Ascending aorta (tissue), 2 donors: ENCODE measurements at regions not wholly inside any gene's neighbourhood (a gene's known extent, or its start where the extent isn't known, plus 50 kb on each side); places are given as distances from the start of the nearest gene placed in this dataset.

Source experiments
- DNase-seq, 2 donors: peaks; one replicate each; pipeline ENCODE4 v3.0.0-alpha.2; 2019; ENCODE audit warnings: low spot score in 2 of 2
- H3K27ac ChIP-seq, 2 donors: fragments of 200-600 bp; sonication (generic); one replicate each; pipeline ENCODE4 v1.5.1; 2016 to 2017; ENCODE audit warnings: mild to moderate bottlenecking in 1 of 2
- H3K27me3 ChIP-seq: fragments of 200-600 bp; sonication (generic); one replicate; pipeline ENCODE4 v1.5.1; 2017
- H3K36me3 ChIP-seq, 2 donors: fragments of 200-600 bp; sonication (generic); one replicate each; pipeline ENCODE4 v1.5.1; 2016
- H3K4me1 ChIP-seq, 2 donors: fragments of 200-600 bp; sonication (generic); one replicate each; pipeline ENCODE4 v1.5.1; 2016 to 2017; ENCODE audit warnings: mild to moderate bottlenecking in 1 of 2
- H3K4me3 ChIP-seq, 2 donors: fragments of 200-600 bp; sonication (generic); one replicate each; pipeline ENCODE4 v1.5.1; 2016 to 2017; ENCODE audit warnings: mild to moderate bottlenecking in 1 of 2
- H3K9me3 ChIP-seq, 2 donors: fragments of 200-600 bp; sonication (generic); one replicate each; pipeline ENCODE4 v1.5.1; 2016
- intact Hi-C: fragments of 100-400 bp; cut with DNase I; formaldehyde crosslinking; loops from one replicate; pipeline ENCODE4 v1.15.1; 2023
- TF ChIP-seq, protein P1 (sequence below), 3 experiments: fragments of 200-600 bp in 2 of 3; fragments of 450-650 bp in 1 of 3; sonication (generic) in 2 of 3; IDR thresholded peaks; one replicate each; pipeline ENCODE4 v1.5.1; 2016 to 2019; ENCODE audit warnings: antibody characterized with exemption in 3 of 3, mild to moderate bottlenecking in 1 of 3, moderate library complexity in 1 of 3

GRCh38 chrX:13518126-13518525 is 51.3 kb upstream of the EGFL6 start:
- H3K9me3 ChIP-seq, result no peaks in the 10 kb centered on the region
- peaks cover 0 to 3% of the 10 kb centered on the region in 2 donors for H3K4me1 ChIP-seq
- DNase-seq, result no peak
- no peak overlapping the region for H3K27ac ChIP-seq
- H3K27me3 ChIP-seq, result no peaks in the 10 kb centered on the region
- TF ChIP-seq, protein P1, sequence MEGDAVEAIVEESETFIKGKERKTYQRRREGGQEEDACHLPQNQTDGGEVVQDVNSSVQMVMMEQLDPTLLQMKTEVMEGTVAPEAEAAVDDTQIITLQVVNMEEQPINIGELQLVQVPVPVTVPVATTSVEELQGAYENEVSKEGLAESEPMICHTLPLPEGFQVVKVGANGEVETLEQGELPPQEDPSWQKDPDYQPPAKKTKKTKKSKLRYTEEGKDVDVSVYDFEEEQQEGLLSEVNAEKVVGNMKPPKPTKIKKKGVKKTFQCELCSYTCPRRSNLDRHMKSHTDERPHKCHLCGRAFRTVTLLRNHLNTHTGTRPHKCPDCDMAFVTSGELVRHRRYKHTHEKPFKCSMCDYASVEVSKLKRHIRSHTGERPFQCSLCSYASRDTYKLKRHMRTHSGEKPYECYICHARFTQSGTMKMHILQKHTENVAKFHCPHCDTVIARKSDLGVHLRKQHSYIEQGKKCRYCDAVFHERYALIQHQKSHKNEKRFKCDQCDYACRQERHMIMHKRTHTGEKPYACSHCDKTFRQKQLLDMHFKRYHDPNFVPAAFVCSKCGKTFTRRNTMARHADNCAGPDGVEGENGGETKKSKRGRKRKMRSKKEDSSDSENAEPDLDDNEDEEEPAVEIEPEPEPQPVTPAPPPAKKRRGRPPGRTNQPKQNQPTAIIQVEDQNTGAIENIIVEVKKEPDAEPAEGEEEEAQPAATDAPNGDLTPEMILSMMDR (IDR thresholded peaks at IDR 0.05), result no peak
- no peaks in the 10 kb centered on the region for H3K36me3 ChIP-seq
- intact Hi-C loops, result no loop called here
- H3K4me3 ChIP-seq, result no peak overlapping the region

DNA sequence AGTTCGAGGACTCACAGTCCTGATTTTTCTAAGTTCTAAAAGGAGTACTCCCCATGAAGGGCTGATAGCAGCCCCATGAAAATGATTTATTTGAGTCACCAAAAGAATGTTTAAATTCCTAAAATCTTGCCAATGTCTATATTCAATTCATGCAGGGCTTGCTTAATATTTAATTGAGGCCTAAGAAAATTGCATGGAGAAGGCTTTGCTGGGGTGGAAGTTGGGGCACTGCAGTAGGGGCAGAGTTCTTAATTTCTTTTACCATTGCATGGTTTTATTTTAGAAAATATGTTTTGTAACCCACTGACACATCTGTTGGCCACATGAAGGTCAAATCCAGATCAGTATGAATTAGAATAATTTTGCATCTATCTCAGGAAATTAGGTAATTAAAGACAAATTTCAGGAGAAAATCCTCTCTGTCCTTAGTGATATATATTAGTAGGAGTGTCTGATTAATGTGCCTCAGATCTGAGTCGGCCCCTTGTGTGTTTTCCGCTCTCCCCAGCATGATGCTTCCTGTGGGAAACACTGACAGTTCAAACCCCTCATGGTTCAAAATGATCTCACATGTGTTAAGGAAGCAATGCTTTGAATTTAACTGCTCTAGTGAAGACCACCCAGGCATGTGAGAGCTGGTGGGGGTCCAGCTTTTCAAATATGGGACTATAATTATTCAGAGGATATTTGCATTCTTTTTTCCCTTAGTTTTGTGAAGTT is 54.0 kb upstream of the EGFL6 start:
- H3K36me3 ChIP-seq, result no peaks in the 10 kb centered on the region
- no peak overlapping the region for H3K27ac ChIP-seq
- H3K4me3 ChIP-seq, result no peak overlapping the region
- peaks cover 0 to 3% of the 10 kb centered on the region in 2 donors for H3K4me1 ChIP-seq
- intact Hi-C loops, result no loop called here
- TF ChIP-seq, protein P1 (IDR thresholded peaks at IDR 0.05), result no peak
- no peak for DNase-seq
- H3K27me3 ChIP-seq, result no peaks in the 10 kb centered on the region
- no peaks in the 10 kb centered on the region for H3K9me3 ChIP-seq

GRCh38 chrX:13511944-13512330 is 57.5 kb upstream of the EGFL6 start:
- H3K27ac ChIP-seq, result no peak overlapping the region
- H3K36me3 ChIP-seq, result no peaks in the 10 kb centered on the region
- no peak overlapping the region for H3K4me3 ChIP-seq
- H3K9me3 ChIP-seq, result no peaks in the 10 kb centered on the region
- intact Hi-C loops, result no loop called here
- no peaks in the 10 kb centered on the region for H3K4me1 ChIP-seq
- H3K27me3 ChIP-seq, result no peaks in the 10 kb centered on the region
- TF ChIP-seq, protein P1 (IDR thresholded peaks at IDR 0.05), result no peak
- DNase-seq, result no peak

DNA sequence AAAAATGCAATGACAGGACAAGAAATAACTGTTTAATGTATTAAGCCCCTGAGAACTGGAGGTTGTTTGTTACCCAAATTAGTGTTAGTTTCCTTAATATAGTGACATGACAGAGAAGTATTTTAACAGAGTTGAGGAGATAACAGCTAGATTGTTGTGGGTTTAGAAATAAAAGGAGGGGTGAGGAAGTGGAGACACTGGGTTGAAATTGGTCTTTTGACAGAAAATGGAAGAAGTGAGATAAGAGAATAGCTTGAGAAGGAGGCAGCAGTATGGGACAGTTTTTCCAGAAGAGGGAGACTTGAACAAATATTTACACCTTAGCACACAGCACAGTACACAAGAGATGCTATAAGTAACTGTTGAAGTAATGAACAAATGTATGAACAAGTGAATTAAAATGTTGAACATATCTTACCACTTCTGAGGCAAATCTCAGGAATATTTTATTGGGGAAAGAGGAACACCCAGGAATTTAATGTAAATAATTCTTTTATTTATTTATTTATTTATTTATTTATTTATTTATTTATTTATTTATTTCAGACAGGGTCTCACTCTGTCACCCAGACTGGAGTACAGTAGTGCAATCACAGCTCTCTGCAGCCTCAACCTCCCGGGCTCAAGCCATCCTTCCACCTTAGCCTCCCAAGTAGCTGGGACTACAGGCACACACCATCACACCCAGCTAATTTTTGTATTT is 58.0 kb upstream of the EGFL6 start:
- Histone ChIP-seq H3K27me3 (no peaks in the 10 kb centered on the region), H3K9me3 (no peaks in the 10 kb centered on the region), H3K36me3 (no peaks in the 10 kb centered on the region), H3K4me3 (no peak overlapping the region), H3K27ac (no peak overlapping the region), H3K4me1 (no peaks in the 10 kb centered on the region)
- DNase-seq, result no peak
- TF ChIP-seq, protein P1 (IDR thresholded peaks at IDR 0.05), result no peak
- intact Hi-C loops, result no loop called here

DNA sequence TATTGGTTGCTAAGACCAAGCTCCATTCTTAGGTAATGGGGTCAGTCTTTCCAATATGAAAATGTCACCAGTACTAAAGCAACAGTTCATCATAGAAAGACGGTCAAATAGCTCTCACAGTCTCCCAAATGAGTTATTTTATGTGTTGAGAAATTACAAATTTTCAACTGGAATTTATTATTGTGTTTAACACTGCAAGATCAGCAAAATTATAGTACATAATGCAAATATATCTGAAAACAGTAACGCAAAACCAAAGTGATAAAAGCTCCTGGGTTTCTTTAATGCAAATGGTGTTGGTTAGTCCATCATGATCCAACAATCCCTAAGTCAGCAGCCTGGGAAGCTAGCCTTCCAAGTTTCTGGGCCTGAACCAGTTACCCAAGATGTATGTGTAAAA is 61.5 kb upstream of the EGFL6 start:
- Histone ChIP-seq H3K9me3 (no peaks in the 10 kb centered on the region), H3K27ac (no peak overlapping the region), H3K36me3 (no peaks in the 10 kb centered on the region), H3K27me3 (no peaks in the 10 kb centered on the region), H3K4me1 (no peaks in the 10 kb centered on the region), H3K4me3 (no peak overlapping the region)
- DNase-seq, result no peak
- TF ChIP-seq, protein P1 (IDR thresholded peaks at IDR 0.05), result no peak
- intact Hi-C loops, result loop anchor here (2.0 to 5.0 kb wide), 2 partner anchors 239 to 525 kb away; no protein-coding TSS in a partner anchor
